Lower leg skin (tissue), 4 donors: ENCODE measurements at regions not wholly inside any gene's neighbourhood (a gene's known extent, or its start where the extent isn't known, plus 50 kb on each side); places are given as distances from the start of the nearest gene placed in this dataset.
"Not testable (repeated sequence)": the region's sequence is repeated elsewhere in the genome, so short reads cannot be mapped to it uniquely, and the experiment has no call there.

Source experiments
- DNase-seq, 2 donors: peaks; one replicate each; pipeline ENCODE4 v3.0.0-alpha.2; 2019; ENCODE audit warnings: low spot score in 2 of 2
- H3K4me3 ChIP-seq: fragments of 200-600 bp; sonication (generic); 2 replicates; pipeline ENCODE4 v1.5.1; 2017; ENCODE audit warnings: mild to moderate bottlenecking, low read depth; ENCODE audit not compliant: poor library complexity, severe bottlenecking
- POLR2A ChIP-seq, 2 donors: fragments of 450-650 bp; IDR thresholded peaks; one replicate each; pipeline ENCODE4 v1.6.1; 2016 to 2017; ENCODE audit warnings: antibody characterized with exemption in 2 of 2, mild to moderate bottlenecking in 1 of 2, moderate library complexity in 1 of 2
- WGBS, 2 donors: methylation state at CpG; one replicate each; pipeline ENCODE4 v1.1.5; 2018; 5-methylcytosine and 5-hydroxymethylcytosine counted together
- intact Hi-C: fragments of 100-400 bp; cut with DNase I; formaldehyde crosslinking; loops from one replicate; pipeline ENCODE4 v1.15.0; 2023; ENCODE audit warnings: low total_unique reads
- TF ChIP-seq, protein P1 (sequence below), 3 donors: fragments of 450-650 bp; IDR thresholded peaks; one replicate each; pipeline ENCODE4 v1.5.1; 2016; ENCODE audit warnings: antibody characterized with exemption in 3 of 3, mild to moderate bottlenecking in 3 of 3, moderate library complexity in 2 of 3

DNA sequence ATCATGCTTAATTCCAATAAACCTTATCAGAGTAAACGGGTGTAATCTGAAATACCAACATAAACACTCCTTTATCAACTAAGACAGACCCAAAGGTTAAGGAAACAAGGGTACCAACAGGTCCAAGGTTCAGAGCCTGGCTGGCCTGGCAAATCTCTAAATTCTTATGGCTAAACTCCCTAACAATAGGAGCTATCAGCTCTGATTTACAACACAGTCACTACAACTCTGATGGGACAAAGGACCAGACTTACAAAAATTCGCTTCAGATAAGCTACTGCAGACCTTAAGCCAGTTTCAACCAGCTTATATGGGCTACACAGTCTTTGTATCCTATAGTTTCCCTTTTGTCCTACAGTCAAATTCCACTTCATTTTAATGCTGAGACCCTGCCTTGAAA is 381.9 kb downstream of the ZWINT start:
- intact Hi-C loops = no loop called here
- 45 to 46% methylated on average over 2 of the region's 2 CpGs for WGBS, 2 donors
- DNase-seq = no peak
- H3K4me3 ChIP-seq = no peak overlapping the region
- TF ChIP-seq, protein P1, sequence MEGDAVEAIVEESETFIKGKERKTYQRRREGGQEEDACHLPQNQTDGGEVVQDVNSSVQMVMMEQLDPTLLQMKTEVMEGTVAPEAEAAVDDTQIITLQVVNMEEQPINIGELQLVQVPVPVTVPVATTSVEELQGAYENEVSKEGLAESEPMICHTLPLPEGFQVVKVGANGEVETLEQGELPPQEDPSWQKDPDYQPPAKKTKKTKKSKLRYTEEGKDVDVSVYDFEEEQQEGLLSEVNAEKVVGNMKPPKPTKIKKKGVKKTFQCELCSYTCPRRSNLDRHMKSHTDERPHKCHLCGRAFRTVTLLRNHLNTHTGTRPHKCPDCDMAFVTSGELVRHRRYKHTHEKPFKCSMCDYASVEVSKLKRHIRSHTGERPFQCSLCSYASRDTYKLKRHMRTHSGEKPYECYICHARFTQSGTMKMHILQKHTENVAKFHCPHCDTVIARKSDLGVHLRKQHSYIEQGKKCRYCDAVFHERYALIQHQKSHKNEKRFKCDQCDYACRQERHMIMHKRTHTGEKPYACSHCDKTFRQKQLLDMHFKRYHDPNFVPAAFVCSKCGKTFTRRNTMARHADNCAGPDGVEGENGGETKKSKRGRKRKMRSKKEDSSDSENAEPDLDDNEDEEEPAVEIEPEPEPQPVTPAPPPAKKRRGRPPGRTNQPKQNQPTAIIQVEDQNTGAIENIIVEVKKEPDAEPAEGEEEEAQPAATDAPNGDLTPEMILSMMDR (IDR thresholded peaks at IDR 0.05) = no peak
- TF ChIP-seq POLR2A (IDR thresholded peaks at IDR 0.05) = no peak

DNA sequence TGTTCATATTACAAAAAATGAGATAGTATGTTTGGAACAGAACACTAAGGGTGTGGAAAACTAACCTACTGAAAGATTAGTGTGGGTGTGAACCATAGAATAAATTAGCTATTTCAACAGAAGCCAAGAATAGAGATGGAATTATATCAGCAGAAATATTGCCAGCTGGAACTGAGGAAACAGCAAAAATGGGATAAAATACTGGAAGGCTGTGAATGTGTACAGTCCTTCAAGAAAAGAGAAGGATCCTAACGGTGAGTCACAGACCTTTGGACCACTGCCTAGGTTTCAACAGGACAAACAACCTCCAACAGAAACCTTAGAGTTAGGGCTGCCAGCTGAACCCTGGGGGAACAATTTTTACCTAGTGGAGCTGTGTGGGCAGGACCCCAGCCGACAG is 395.0 kb downstream of the ZWINT start:
- WGBS, 2 donors = 27 to 73% methylated on average over 2 of the region's 2 CpGs
- intact Hi-C loops = no loop called here
- DNase-seq = no peak
- no peak overlapping the region for H3K4me3 ChIP-seq
- TF ChIP-seq POLR2A (IDR thresholded peaks at IDR 0.05) = no peak
- TF ChIP-seq, protein P1 (IDR thresholded peaks at IDR 0.05) = no peak

DNA sequence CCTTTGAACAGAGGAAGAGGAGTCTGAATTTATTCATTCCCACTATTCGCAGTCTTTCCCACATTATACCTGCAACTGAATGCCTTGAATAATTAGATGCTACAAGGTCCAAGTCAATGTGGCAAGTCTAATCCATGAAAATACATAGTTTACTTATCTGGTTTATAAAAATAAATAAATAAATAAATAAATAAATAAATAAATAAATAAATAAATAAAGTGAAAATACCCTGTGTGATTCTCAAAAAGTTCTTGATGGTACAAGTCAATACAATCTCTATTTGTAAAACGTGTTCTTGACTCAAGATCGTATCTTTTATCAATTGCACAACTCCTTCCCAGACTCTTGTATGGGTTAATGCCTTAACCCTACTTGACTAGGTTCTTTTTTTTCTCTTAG is 417.7 kb downstream of the ZWINT start:
- 73 to 79% methylated on average over 3 of the region's 3 CpGs for WGBS, 2 donors

DNA sequence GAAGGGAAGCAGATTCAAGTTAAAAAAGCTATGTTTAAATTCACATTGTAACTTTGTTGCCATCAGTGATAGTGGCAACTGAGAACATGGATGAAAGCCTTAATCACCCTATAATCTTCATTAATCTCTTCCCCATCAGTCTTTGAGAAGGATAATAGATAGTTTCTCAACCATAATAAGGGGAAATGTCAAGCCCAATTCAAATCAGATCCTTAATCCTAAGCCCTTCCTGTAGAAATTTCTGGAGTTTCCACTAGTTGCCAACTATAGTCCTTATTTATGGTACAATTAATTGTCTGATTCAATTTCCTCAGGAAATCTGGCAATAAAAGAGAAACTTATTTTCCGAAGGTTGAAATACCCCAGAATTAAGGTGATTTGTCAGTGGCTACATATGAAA is 431.8 kb downstream of the ZWINT start:
- intact Hi-C loops = no loop called here
- 42 to 54% methylated on average over 1 of the region's 1 CpG for WGBS, 2 donors

More for the DNA sequence above, 417.7 kb downstream of the ZWINT start:
- intact Hi-C loops = no loop called here
- H3K4me3 ChIP-seq = no peak overlapping the region
- TF ChIP-seq, protein P1 (IDR thresholded peaks at IDR 0.05) = no peak
- TF ChIP-seq POLR2A (IDR thresholded peaks at IDR 0.05) = no peak
- no peak for DNase-seq

DNA sequence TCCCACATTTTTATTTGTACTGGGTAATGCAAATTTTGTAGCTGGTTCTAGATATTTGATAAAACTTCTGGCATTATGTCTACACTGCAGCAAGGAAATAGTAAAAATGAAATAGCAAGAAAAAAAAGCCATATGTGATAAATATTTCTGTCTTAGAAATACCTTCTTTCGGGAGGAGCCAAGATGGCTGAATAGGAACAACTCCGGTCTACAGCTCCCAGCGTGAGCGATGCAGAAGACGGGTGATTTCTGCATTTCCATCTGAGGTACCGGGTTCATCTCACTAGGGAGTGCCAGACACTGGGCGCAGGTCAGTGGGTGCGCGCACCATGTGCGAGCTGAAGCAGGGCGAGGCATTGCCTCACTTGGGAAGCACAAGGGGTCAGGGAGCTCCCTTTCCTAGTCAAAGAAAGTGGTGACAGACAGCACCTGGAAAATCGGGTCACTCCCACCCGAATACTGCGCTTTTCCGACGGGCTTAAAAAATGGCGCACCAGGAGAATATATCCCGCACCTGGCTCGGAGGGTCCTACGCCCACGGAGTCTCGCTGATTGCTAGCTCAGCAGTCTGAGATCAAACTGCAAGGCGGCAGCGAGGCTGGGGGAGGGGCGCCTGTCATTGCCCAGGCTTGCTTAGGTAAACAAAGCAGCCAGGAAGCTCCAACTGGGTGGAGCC is 461.4 kb downstream of the ZWINT start:
- WGBS, 2 donors = 80 to 82% methylated on average over 25 of the region's 25 CpGs
- H3K4me3 ChIP-seq, DNase-seq, intact Hi-C loops: not testable (repeated sequence)

More for the DNA sequence above, 431.8 kb downstream of the ZWINT start:
- H3K4me3 ChIP-seq = no peak overlapping the region
- TF ChIP-seq, protein P1 (IDR thresholded peaks at IDR 0.05) = no peak
- no peak for TF ChIP-seq POLR2A (IDR thresholded peaks at IDR 0.05)
- DNase-seq = no peak

DNA sequence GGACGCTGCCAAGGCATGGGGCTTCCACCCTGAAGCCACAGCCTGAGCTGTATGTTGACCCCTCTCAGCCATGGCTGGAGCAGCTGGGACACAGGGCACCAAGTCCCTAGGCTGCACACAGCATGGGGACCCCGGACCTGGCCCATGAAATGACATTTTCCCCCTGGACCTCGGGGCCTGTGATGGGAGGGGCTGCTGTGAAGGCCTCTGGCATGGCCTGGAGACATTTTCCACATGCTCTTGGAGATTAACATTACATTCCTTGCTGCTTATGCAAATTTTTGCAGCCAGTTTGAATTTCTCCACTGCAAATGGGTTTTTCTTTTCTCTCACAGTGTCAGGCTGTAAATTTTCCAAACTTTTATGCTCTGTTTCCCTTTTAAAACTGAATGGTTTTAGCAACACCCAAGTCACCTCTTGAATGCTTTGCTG is 463.6 kb downstream of the ZWINT start:
- 67% methylated on average over 3 of the region's 3 CpGs for WGBS, 2 donors
- TF ChIP-seq POLR2A (IDR thresholded peaks at IDR 0.05) = no peak
- H3K4me3 ChIP-seq = no peak overlapping the region
- intact Hi-C loops = no loop called here
- DNase-seq = no peak

DNA sequence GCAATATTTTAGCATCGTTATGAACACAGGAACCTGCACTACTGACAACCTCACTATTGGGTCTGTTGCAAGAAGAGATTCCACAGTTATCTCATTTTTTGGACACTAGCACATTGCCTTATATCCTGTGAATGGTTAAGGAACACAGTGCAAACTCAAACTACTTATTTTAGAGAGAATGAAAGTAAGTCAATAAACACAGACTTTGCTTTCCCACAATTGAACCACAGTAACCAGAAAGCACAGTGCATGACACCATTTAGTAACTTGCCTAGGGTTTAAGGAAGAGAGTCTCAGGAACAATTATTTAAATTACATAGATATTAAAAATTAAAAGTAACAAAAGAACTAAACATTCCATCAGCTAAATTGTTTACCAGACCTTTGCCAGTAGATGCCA is 468.8 kb downstream of the ZWINT start:
- 82% methylated on average over 1 of the region's 1 CpG for WGBS, 2 donors
- H3K4me3 ChIP-seq = no peak overlapping the region
- no peak for DNase-seq
- no peak for TF ChIP-seq POLR2A (IDR thresholded peaks at IDR 0.05)
- TF ChIP-seq, protein P1 (IDR thresholded peaks at IDR 0.05) = no peak
- intact Hi-C loops = no loop called here
